ENCODE measurements at regions not wholly inside any gene's neighbourhood (a gene's known extent, or its start where the extent isn't known, plus 50 kb on each side); places are given as distances from the start of the nearest gene placed in this dataset.

GRCh38 chr18:66833646-66834045 is 229.8 kb upstream of the CDH19 start:
- TF ChIP-seq, protein P1, sequence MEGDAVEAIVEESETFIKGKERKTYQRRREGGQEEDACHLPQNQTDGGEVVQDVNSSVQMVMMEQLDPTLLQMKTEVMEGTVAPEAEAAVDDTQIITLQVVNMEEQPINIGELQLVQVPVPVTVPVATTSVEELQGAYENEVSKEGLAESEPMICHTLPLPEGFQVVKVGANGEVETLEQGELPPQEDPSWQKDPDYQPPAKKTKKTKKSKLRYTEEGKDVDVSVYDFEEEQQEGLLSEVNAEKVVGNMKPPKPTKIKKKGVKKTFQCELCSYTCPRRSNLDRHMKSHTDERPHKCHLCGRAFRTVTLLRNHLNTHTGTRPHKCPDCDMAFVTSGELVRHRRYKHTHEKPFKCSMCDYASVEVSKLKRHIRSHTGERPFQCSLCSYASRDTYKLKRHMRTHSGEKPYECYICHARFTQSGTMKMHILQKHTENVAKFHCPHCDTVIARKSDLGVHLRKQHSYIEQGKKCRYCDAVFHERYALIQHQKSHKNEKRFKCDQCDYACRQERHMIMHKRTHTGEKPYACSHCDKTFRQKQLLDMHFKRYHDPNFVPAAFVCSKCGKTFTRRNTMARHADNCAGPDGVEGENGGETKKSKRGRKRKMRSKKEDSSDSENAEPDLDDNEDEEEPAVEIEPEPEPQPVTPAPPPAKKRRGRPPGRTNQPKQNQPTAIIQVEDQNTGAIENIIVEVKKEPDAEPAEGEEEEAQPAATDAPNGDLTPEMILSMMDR (IDR thresholded peaks at IDR 0.05): no peak
- TF ChIP-seq ZFX (IDR thresholded peaks at IDR 0.05; ENCODE audit: borderline replicate concordance): no peak

All from 22Rv1 (cell line).